ENCODE measurements at regions not wholly inside any gene's neighbourhood (a gene's known extent, or its start where the extent isn't known, plus 50 kb on each side); places are given as distances from the start of the nearest gene placed in this dataset.

DNA sequence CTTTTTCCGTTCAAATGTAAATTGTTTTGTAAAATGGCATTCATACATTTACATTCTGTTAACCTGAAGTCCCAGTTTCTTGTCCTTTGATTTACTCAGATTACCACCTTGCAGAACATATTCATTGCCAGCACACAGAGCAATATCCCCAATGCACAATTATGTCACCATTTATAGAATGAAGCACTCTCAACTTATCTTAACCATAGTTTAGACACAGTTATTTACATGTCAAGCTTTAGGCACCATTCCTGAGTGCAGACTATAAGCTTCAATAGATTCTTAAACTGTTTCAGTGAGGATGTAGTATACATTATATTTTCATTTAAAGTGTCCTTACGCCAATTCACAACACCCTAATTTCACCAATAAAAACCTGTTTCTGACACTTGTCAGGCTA is 1977.9 kb downstream of the SUCLG1 start (continued):
- TF ChIP-seq, protein P1, sequence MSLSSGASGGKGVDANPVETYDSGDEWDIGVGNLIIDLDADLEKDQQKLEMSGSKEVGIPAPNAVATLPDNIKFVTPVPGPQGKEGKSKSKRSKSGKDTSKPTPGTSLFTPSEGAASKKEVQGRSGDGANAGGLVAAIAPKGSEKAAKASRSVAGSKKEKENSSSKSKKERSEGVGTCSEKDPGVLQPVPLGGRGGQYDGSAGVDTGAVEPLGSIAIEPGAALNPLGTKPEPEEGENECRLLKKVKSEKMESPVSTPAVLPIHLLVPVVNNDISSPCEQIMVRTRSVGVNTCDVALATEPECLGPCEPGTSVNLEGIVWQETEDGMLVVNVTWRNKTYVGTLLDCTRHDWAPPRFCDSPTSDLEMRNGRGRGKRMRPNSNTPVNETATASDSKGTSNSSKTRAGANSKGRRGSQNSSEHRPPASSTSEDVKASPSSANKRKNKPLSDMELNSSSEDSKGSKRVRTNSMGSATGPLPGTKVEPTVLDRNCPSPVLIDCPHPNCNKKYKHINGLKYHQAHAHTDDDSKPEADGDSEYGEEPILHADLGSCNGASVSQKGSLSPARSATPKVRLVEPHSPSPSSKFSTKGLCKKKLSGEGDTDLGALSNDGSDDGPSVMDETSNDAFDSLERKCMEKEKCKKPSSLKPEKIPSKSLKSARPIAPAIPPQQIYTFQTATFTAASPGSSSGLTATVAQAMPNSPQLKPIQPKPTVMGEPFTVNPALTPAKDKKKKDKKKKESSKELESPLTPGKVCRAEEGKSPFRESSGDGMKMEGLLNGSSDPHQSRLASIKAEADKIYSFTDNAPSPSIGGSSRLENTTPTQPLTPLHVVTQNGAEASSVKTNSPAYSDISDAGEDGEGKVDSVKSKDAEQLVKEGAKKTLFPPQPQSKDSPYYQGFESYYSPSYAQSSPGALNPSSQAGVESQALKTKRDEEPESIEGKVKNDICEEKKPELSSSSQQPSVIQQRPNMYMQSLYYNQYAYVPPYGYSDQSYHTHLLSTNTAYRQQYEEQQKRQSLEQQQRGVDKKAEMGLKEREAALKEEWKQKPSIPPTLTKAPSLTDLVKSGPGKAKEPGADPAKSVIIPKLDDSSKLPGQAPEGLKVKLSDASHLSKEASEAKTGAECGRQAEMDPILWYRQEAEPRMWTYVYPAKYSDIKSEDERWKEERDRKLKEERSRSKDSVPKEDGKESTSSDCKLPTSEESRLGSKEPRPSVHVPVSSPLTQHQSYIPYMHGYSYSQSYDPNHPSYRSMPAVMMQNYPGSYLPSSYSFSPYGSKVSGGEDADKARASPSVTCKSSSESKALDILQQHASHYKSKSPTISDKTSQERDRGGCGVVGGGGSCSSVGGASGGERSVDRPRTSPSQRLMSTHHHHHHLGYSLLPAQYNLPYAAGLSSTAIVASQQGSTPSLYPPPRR (CRISPR knock-in tag; IDR thresholded peaks at IDR 0.05; ENCODE audit: borderline replicate concordance), result no peak
- TF ChIP-seq, protein P2, sequence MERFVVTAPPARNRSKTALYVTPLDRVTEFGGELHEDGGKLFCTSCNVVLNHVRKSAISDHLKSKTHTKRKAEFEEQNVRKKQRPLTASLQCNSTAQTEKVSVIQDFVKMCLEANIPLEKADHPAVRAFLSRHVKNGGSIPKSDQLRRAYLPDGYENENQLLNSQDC (CRISPR knock-in tag; IDR thresholded peaks at IDR 0.05), result no peak
- TF ChIP-seq NBN (IDR thresholded peaks at IDR 0.05; ENCODE audit: low read depth), result no peak

DNA sequence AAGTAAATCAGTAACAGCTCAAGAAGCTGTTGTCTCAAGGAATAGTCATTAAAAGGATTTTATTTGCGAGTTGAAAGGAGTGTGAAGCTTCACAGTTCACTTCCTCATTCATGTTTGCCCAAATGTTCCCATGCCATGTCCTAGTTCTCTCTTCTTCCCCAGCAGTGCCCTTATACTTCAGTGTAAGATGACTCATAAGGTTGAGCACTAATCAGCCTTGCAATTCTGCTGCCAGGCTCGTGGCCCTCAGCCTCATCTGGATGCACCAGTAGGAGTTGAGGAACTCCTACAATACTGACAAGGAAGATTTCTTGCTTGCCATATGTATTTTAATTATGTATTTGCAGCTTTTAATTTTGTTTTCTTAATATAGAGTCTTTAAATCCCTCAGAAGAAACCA is 1980.4 kb downstream of the SUCLG1 start:
- ChIA-PET CTCF (ENCODE audit: low intra/inter-chr PET ratio) (no interaction called here), POLR2A (no interaction called here)
- no peaks in the 10 kb centered on the region for H3K9me3 ChIP-seq (replicated peaks; ENCODE audit: control insufficient read depth, insufficient read depth, low read depth, low read length)
- H3K27me3 ChIP-seq (ENCODE audit: control insufficient read depth in 2 of 2, insufficient read depth in 2 of 2, low read length in 2 of 2), result no peaks in the 10 kb centered on the region
- DNase-seq (ENCODE audit: extremely low read depth in 1 of 4, low spot score in 3 of 4), result no peak
- BruUV-seq (replicated peaks), result no TSS peak
- no peak overlapping the region for H3K4me3 ChIP-seq
- TF ChIP-seq PML (IDR thresholded peaks at IDR 0.05; ENCODE audit: low read length), result no peak
- TF ChIP-seq SRSF1 (IDR thresholded peaks at IDR 0.05; ENCODE audit: low read depth, low read length), result no peak
- no peak for TF ChIP-seq MTA1 (IDR thresholded peaks at IDR 0.05; ENCODE audit: borderline replicate concordance)
- TF ChIP-seq PRMT5 (CRISPR knock-in tag; IDR thresholded peaks at IDR 0.05), result no peak
- no peak for TF ChIP-seq LCOR (CRISPR knock-in tag; IDR thresholded peaks at IDR 0.05)
- TF ChIP-seq, protein P3, sequence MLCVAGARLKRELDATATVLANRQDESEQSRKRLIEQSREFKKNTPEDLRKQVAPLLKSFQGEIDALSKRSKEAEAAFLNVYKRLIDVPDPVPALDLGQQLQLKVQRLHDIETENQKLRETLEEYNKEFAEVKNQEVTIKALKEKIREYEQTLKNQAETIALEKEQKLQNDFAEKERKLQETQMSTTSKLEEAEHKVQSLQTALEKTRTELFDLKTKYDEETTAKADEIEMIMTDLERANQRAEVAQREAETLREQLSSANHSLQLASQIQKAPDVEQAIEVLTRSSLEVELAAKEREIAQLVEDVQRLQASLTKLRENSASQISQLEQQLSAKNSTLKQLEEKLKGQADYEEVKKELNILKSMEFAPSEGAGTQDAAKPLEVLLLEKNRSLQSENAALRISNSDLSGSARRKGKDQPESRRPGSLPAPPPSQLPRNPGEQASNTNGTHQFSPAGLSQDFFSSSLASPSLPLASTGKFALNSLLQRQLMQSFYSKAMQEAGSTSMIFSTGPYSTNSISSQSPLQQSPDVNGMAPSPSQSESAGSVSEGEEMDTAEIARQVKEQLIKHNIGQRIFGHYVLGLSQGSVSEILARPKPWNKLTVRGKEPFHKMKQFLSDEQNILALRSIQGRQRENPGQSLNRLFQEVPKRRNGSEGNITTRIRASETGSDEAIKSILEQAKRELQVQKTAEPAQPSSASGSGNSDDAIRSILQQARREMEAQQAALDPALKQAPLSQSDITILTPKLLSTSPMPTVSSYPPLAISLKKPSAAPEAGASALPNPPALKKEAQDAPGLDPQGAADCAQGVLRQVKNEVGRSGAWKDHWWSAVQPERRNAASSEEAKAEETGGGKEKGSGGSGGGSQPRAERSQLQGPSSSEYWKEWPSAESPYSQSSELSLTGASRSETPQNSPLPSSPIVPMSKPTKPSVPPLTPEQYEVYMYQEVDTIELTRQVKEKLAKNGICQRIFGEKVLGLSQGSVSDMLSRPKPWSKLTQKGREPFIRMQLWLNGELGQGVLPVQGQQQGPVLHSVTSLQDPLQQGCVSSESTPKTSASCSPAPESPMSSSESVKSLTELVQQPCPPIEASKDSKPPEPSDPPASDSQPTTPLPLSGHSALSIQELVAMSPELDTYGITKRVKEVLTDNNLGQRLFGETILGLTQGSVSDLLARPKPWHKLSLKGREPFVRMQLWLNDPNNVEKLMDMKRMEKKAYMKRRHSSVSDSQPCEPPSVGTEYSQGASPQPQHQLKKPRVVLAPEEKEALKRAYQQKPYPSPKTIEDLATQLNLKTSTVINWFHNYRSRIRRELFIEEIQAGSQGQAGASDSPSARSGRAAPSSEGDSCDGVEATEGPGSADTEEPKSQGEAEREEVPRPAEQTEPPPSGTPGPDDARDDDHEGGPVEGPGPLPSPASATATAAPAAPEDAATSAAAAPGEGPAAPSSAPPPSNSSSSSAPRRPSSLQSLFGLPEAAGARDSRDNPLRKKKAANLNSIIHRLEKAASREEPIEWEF (CRISPR knock-in tag; IDR thresholded peaks at IDR 0.05), result no peak
- TF ChIP-seq, protein P4, sequence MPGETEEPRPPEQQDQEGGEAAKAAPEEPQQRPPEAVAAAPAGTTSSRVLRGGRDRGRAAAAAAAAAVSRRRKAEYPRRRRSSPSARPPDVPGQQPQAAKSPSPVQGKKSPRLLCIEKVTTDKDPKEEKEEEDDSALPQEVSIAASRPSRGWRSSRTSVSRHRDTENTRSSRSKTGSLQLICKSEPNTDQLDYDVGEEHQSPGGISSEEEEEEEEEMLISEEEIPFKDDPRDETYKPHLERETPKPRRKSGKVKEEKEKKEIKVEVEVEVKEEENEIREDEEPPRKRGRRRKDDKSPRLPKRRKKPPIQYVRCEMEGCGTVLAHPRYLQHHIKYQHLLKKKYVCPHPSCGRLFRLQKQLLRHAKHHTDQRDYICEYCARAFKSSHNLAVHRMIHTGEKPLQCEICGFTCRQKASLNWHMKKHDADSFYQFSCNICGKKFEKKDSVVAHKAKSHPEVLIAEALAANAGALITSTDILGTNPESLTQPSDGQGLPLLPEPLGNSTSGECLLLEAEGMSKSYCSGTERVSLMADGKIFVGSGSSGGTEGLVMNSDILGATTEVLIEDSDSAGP (CRISPR knock-in tag; IDR thresholded peaks at IDR 0.05), result no peak
- in situ Hi-C loops (cut with MboI) (no loop called here), intact Hi-C loops (cut with micrococcal nuclease) (no loop called here)
- ATAC-seq, result no peak
- H2AFZ ChIP-seq (ENCODE audit: low read depth, low read length), result no peak overlapping the region
- no peaks in the 10 kb centered on the region for H3K4me1 ChIP-seq (replicated peaks in 1 of 2; ENCODE audit: control insufficient read depth in 2 of 2, insufficient read depth in 2 of 2, low read length in 2 of 2)
- no peaks in the 10 kb centered on the region for H3K9me1 ChIP-seq (ENCODE audit: control insufficient read depth, insufficient read depth, low read length)
- H3K79me2 ChIP-seq (ENCODE audit: control insufficient read depth, insufficient read depth, low read length), result no peaks in the 10 kb centered on the region
- no peak overlapping the region for H3K27ac ChIP-seq (ENCODE audit: extremely low read depth, low read depth, low read length)
- FAIRE-seq, result no peak
- no peaks in the 10 kb centered on the region for H4K20me1 ChIP-seq (replicated peaks; ENCODE audit: control insufficient read depth, insufficient read depth, low read length)
- 0% methylated on average over 2 of the region's 2 CpGs for WGBS (ENCODE audit: insufficient coverage, low coverage, missing lambda C conversion rate)
- H3K9ac ChIP-seq (ENCODE audit: insufficient read depth in 1 of 2, low read depth in 2 of 2, low read length in 2 of 2), result no peak overlapping the region
- H3K36me3 ChIP-seq (ENCODE audit: control insufficient read depth, insufficient read depth, low read length), result no peaks in the 10 kb centered on the region
- no peak overlapping the region for H3K4me2 ChIP-seq (ENCODE audit: insufficient read depth, low read length)
